GM12865 (cell line): ENCODE measurements at regions not wholly inside any gene's neighbourhood (a gene's known extent, or its start where the extent isn't known, plus 50 kb on each side); places are given as distances from the start of the nearest gene placed in this dataset.

Experiments used
- DNase-seq: peaks from one replicate; pipeline ENCODE4 v3.0.0; 2010; ENCODE audit warnings: low read depth
- H3K4me3 ChIP-seq: 2 replicates; pipeline ENCODE4 v1.5.1; 2011; ENCODE audit warnings: mild to moderate bottlenecking, low read depth, low read length, control low read depth
- TF ChIP-seq, protein P1 (sequence below): IDR thresholded peaks from 2 replicates; pipeline ENCODE4 v1.5.1; 2011; ENCODE audit warnings: low read length, control low read depth, low read depth, inconsistent platforms; ENCODE audit not compliant: insufficient read depth; ENCODE audit errors: missing control alignments

DNA sequence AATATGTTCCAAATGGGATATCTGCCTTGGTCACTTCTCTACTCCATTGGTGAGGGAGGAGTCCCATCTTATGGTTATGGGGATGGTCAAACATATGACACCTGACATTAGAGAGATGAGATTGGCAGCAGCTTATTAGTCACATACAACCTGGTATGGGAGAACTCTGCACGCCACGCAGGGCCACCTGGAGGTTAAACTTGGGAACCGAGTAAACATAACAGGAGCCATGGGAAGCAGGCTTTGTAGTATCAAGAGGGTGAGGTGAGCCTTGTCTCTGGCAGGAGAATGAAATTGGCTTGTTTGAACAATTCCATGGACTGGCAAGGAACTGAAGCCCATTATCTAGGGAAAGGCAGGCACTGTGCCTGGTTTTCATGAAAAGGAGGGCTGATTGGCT lies 238.7 kb upstream of the ELAC2 start:
- TF ChIP-seq, protein P1, sequence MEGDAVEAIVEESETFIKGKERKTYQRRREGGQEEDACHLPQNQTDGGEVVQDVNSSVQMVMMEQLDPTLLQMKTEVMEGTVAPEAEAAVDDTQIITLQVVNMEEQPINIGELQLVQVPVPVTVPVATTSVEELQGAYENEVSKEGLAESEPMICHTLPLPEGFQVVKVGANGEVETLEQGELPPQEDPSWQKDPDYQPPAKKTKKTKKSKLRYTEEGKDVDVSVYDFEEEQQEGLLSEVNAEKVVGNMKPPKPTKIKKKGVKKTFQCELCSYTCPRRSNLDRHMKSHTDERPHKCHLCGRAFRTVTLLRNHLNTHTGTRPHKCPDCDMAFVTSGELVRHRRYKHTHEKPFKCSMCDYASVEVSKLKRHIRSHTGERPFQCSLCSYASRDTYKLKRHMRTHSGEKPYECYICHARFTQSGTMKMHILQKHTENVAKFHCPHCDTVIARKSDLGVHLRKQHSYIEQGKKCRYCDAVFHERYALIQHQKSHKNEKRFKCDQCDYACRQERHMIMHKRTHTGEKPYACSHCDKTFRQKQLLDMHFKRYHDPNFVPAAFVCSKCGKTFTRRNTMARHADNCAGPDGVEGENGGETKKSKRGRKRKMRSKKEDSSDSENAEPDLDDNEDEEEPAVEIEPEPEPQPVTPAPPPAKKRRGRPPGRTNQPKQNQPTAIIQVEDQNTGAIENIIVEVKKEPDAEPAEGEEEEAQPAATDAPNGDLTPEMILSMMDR, result no peak
- DNase-seq, result no peak
- no peak overlapping the region for H3K4me3 ChIP-seq

DNA sequence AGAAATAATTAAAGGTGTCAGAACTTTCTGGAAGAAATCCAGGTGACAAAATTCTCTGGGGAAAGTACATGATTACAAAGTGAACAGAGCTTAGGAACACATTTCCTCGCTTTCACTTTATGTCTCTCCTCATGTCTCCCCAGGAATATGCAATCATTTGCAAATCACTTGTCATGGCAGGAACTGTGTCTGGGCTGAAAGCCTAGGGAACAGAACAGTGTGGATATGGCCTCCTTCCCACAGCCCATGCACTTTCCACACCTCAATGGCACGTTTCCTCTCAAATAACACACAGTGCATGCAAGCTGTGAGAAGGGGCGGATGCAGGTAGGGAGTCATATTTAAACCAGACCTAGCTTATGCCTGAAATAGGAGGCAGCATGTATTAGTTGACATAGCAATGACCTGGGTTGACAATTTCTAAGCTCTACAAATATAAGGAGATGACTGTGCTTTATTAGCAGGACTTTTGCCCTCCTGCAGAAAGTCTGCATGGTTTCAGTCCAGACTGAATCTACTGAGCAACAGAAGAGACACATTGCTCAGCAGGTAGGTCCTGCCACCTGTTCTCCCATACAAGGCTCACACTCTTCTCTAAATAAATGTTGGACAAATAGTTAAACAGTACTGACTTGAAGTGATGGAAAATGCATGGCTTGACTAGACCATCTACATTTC lies 236.0 kb upstream of the ELAC2 start:
- no peak overlapping the region for H3K4me3 ChIP-seq
- TF ChIP-seq, protein P1, result no peak
- no peak for DNase-seq

DNA sequence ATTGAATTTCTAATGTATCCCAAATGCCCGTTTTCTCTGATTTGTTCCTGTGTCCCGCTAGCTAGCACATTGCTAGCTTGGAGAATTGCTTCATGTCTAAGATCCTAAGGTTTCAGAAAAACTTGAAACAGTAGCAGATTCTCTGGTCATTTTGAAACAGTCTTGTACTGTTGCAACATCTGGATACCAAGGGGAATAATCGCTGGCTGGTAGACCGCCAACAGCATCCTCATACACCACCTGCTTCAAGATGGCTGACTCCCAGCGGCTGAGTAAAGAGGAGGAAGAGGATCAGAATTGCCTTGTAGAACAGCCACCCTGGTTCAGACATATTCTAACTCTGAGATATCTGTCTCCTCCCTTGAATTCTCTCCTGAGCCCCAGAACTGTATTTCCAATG lies 226.7 kb upstream of the ELAC2 start:
- no peak for DNase-seq

DNA sequence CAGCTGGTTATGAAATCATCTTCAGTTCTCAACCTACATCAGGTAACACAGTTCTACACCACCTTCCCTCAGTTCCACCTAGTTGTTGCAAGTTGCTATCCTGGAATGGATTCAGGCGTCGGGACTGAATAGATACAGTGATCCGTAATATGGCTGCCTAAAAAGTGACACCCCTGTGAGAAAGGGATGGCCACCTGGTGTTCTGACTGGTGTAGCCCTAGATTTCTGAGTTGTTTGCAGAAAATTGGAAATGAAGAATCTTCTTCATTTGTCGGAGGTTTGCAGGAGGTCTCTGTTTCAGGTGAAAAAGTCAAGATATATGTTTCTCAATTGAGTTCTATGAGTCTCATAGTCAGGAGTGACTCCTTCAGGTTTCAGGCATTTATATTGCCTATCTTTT lies 225.8 kb upstream of the ELAC2 start:
- no peak for DNase-seq
- no peak overlapping the region for H3K4me3 ChIP-seq
- TF ChIP-seq, protein P1, result no peak

More for the DNA sequence above, 226.7 kb upstream of the ELAC2 start:
- TF ChIP-seq, protein P1, result no peak
- no peak overlapping the region for H3K4me3 ChIP-seq

DNA sequence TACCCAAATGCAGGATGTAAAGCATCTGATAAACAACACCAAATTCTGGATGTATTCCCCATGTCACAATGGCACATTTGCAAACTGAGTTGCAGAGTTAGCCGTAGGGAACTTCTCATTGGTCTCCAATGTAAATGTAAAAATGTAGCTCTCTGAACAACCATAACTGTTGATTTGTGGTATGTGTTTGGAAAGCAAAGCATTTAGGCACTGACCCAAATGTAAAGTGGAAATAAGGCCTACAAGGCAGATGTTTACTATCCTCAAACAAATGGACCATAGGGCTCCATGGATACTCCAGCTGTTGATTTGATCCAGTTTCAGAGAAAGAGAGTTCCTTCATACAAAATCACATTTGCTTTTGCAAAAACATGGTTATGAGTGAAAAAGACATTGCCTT lies 223.0 kb upstream of the ELAC2 start:
- DNase-seq, result no peak
- TF ChIP-seq, protein P1, result no peak

DNA sequence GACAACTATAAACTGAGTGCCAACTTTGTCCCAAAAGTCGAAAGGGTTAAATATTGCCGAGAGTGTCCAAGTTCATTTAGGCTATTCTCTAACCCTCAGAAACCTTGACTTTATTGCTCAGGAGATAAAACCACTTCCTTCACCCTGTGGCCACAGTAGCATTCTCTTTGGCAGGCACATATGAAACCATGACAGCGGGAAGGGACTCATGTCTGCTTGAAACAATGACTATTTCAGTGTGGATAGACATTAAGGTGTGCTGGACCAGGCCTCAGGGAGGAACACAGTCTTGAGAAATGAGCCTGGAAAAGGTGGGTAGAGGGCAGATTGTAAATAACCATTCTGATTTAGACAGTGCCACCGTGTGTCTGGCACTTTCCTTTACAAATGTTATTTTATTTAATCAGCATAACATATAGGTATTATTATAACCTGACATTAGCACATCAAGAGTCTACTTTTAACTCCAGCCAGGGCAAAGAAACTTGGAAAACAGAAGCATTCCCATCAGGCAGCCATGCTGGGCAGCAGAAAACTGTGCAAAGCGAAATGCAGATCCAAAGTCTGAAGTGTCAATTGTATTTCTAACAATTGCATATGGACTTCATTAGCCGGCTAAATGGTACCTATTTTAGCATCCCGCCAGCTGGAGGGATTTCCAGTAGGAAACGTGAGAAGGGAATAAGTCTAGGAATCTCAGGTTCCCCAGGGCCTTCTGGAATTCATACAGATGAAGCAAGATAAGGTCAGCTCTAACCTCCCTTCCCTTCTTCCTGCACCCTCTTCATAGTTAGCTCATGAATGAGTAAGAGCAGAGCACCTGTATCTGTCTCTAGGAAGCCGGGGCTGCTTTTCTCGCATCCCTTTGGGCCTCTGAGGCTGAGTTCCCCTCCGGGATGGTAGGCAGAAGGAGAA lies 212.8 kb upstream of the ELAC2 start:
- no peak for DNase-seq
- no peak overlapping the region for H3K4me3 ChIP-seq
- TF ChIP-seq, protein P1, result no peak

More for the DNA sequence above, 223.0 kb upstream of the ELAC2 start:
- H3K4me3 ChIP-seq, result no peak overlapping the region
